HepG2 (cell line): ENCODE measurements at regions not wholly inside any gene's neighbourhood (a gene's known extent, or its start where the extent isn't known, plus 50 kb on each side); places are given as distances from the start of the nearest gene placed in this dataset.

Experiments used
- CHD2 ChIP-seq: IDR thresholded peaks from 2 replicates; pipeline ENCODE4 v1.6.1; 2011; ENCODE audit warnings: low read depth, low read length, improper control_type of control experiment
- CTCF ChIP-seq: sonication (generic); formaldehyde crosslinking; IDR thresholded peaks from 2 replicates; pipeline ENCODE4 v1.5.0; 2020; ENCODE audit warnings: mild to moderate bottlenecking, missing genetic modification reagents, moderate library complexity
- EP300 ChIP-seq, 3 experiments: sonication (generic) in 1 of 3; formaldehyde crosslinking in 1 of 3; IDR thresholded peaks; 2 replicates each; pipeline versions ENCODE4 v1.5.1 to v1.6.1; 2011 to 2020; ENCODE audit warnings: low read depth in 2 of 3, low read length in 2 of 3, borderline replicate concordance in 1 of 3, improper control_type of control experiment in 1 of 3, mild to moderate bottlenecking in 1 of 3, missing genetic modification reagents in 1 of 3, moderate library complexity in 1 of 3
- EZH2 ChIP-seq: conservative IDR thresholded peaks from 2 replicates; pipeline ENCODE4 v1.6.1; 2012; ENCODE audit warnings: mild to moderate bottlenecking, low read depth, low read length, moderate library complexity
- FOXA1 ChIP-seq, 2 experiments: fragments of 450-650 bp in 1 of 2; sonication (generic) in 1 of 2; formaldehyde crosslinking in 1 of 2; IDR thresholded peaks; 2 replicates each; pipeline versions ENCODE4 v1.4.0 to v1.6.1; 2016 to 2020; ENCODE audit warnings: missing genetic modification reagents in 1 of 2
- PBX3 ChIP-seq: sonication (generic); formaldehyde crosslinking; IDR thresholded peaks from 2 replicates; pipeline ENCODE4 v1.8.1; 2023; ENCODE audit warnings: missing genetic modification reagents, inconsistent platforms, borderline replicate concordance
- PHF8 ChIP-seq: sonication (generic); formaldehyde crosslinking; IDR thresholded peaks from 2 replicates; pipeline ENCODE4 v1.5.0; 2020; ENCODE audit warnings: missing genetic modification reagents
- RFX5 ChIP-seq: IDR thresholded peaks from 2 replicates; pipeline ENCODE4 v1.6.1; 2011; ENCODE audit warnings: low read depth, low read length, improper control_type of control experiment
- TCF7 ChIP-seq: sonication (generic); IDR thresholded peaks from 2 replicates; pipeline ENCODE4 v1.6.1; 2016; ENCODE audit warnings: antibody characterized with exemption, low read depth
- XBP1 ChIP-seq: sonication (generic); formaldehyde crosslinking; IDR thresholded peaks from 2 replicates; pipeline ENCODE4 v1.5.0; 2020; ENCODE audit warnings: missing genetic modification reagents
- ZNF281 ChIP-seq: sonication (generic); formaldehyde crosslinking; IDR thresholded peaks from 2 replicates; pipeline ENCODE4 v1.4.0; 2020; ENCODE audit warnings: missing genetic modification reagents, borderline replicate concordance
- ZNF44 ChIP-seq: sonication (generic); formaldehyde crosslinking; IDR thresholded peaks from 2 replicates; pipeline ENCODE4 v1.5.1; 2020; ENCODE audit warnings: mild to moderate bottlenecking, missing genetic modification reagents
- TF ChIP-seq, protein P1 (sequence below): sonication (generic); formaldehyde crosslinking; IDR thresholded peaks from 2 replicates; pipeline ENCODE4 v1.4.0; 2020; ENCODE audit warnings: missing genetic modification reagents, mild to moderate bottlenecking, borderline replicate concordance
- TF ChIP-seq, protein P2 (sequence below): IDR thresholded peaks from 2 replicates; pipeline ENCODE4 v1.6.1; 2012; ENCODE audit warnings: inconsistent platforms

- TF ChIP-seq CTCF (CRISPR knock-in tag) (no peak), PBX3 (no peak), ZNF281 (CRISPR knock-in tag) (no peak), TCF7 (no peak), FOXA1 (IDR thresholded peaks at IDR 0.05) (no peak), FOXA1 (CRISPR knock-in tag; IDR thresholded peaks at IDR 0.05) (no peak), PHF8 (CRISPR knock-in tag) (no peak), EZH2 (no peak), EP300 (IDR thresholded peaks at IDR 0.05; ENCODE audit: low read depth in 2 of 2, low read length in 2 of 2) (no peak), EP300 (CRISPR knock-in tag; IDR thresholded peaks at IDR 0.05; ENCODE audit: borderline replicate concordance) (no peak), XBP1 (CRISPR knock-in tag) (no peak), CHD2 (no peak), RFX5 (no peak), ZNF44 (CRISPR knock-in tag) (no peak)
- TF ChIP-seq, protein P1, sequence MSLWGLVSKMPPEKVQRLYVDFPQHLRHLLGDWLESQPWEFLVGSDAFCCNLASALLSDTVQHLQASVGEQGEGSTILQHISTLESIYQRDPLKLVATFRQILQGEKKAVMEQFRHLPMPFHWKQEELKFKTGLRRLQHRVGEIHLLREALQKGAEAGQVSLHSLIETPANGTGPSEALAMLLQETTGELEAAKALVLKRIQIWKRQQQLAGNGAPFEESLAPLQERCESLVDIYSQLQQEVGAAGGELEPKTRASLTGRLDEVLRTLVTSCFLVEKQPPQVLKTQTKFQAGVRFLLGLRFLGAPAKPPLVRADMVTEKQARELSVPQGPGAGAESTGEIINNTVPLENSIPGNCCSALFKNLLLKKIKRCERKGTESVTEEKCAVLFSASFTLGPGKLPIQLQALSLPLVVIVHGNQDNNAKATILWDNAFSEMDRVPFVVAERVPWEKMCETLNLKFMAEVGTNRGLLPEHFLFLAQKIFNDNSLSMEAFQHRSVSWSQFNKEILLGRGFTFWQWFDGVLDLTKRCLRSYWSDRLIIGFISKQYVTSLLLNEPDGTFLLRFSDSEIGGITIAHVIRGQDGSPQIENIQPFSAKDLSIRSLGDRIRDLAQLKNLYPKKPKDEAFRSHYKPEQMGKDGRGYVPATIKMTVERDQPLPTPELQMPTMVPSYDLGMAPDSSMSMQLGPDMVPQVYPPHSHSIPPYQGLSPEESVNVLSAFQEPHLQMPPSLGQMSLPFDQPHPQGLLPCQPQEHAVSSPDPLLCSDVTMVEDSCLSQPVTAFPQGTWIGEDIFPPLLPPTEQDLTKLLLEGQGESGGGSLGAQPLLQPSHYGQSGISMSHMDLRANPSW: no peak
- TF ChIP-seq, protein P2, sequence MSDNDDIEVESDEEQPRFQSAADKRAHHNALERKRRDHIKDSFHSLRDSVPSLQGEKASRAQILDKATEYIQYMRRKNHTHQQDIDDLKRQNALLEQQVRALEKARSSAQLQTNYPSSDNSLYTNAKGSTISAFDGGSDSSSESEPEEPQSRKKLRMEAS: no peak
Measured at GRCh38 chr3:106685745-106686144, 691.5 kb upstream of the CCDC54 start.
